HCT116 (cell line): ENCODE measurements at regions not wholly inside any gene's neighbourhood (a gene's known extent, or its start where the extent isn't known, plus 50 kb on each side); places are given as distances from the start of the nearest gene placed in this dataset.

Experiments used
- ATAC-seq: fragments of 200-7000 bp; cut with Tn5 transposase; 2 replicates; pipeline ENCODE4 v1.9.1; 2020; ENCODE audit warnings: mild to moderate bottlenecking, moderate library complexity
- BruUV-seq: library from RNA; stranded (reverse); fragments of 400-500 nt; replicated peaks from 2 replicates; lab custom pipeline; 2021; lab: Mats Ljungman, UMichigan
- CTCF ChIA-PET: fragments of 300-600 bp; sonication (Branson Sonifier 250); formaldehyde crosslinking; loops from one replicate; lab custom pipeline; 2021; ENCODE audit warnings: antibody characterized with exemption; lab: Charles Lee
- POLR2A ChIA-PET: fragments of 300-600, 350-600 bp; sonication (Branson Sonifier 250); formaldehyde crosslinking; loops from one replicate; lab custom pipeline; 2021; ENCODE audit warnings: antibody characterized with exemption; lab: Charles Lee
- RAD21 ChIA-PET, 2 experiments: fragments of 300-600 bp; sonication (Branson Sonifier 250); formaldehyde crosslinking; loops; one replicate each; lab custom pipeline; 2023; ENCODE audit warnings: low total read pairs in 2 of 2; ENCODE audit not compliant: uncharacterized antibody in 2 of 2, unreplicated experiment in 2 of 2, low non-redundant PET in 1 of 2; lab: Charles Lee
- DNase-seq: peaks from one replicate; pipeline ENCODE4 v3.0.0-alpha.2; 2010; ENCODE audit warnings: low read depth, low spot score
- H2AFZ ChIP-seq: fragments of 200-600 bp; shearing (Covaris generic), sonication (generic); 2 replicates; pipeline ENCODE4 v1.6.1; 2017; ENCODE audit warnings: low read depth, mixed run types, mixed read lengths, antibody characterized with exemption, low read length; ENCODE audit not compliant: poor library complexity, severe bottlenecking
- H3K27ac ChIP-seq: 2 replicates; pipeline ENCODE4 v1.5.1; 2012; ENCODE audit warnings: low read depth, low read length
- H3K27me3 ChIP-seq: fragments of 200-600 bp; sonication (generic); 2 replicates; pipeline ENCODE4 v1.6.1; 2016; ENCODE audit warnings: mixed run types, low read length, mixed read lengths; ENCODE audit not compliant: insufficient read depth
- H3K36me3 ChIP-seq, 2 experiments: fragments of 200-500 bp in 1 of 2; fragments of 200-600 bp in 1 of 2; sonication (Bioruptor generic) in 1 of 2; sonication (generic) in 1 of 2; 2 replicates each; pipeline versions ENCODE4 v1.5.1 to v1.6.1; 2014 to 2016; ENCODE audit warnings: low read length in 2 of 2, inconsistent platforms in 1 of 2, mixed read lengths in 1 of 2, mixed run types in 1 of 2; ENCODE audit not compliant: insufficient read depth in 2 of 2, control insufficient read depth in 1 of 2
- H3K4me1 ChIP-seq, 2 experiments: fragments of 200-600 bp in 1 of 2; sonication (generic) in 1 of 2; 2 replicates each; pipeline versions ENCODE4 v1.5.1 to v1.6.1; 2012 to 2017; ENCODE audit warnings: low read length in 2 of 2, inconsistent platforms in 1 of 2, mild to moderate bottlenecking in 1 of 2, mixed read lengths in 1 of 2, mixed run types in 1 of 2, moderate library complexity in 1 of 2; ENCODE audit not compliant: insufficient read depth in 2 of 2, control insufficient read depth in 1 of 2
- H3K4me2 ChIP-seq: fragments of 200-600 bp; sonication (generic); 2 replicates; pipeline ENCODE4 v1.6.1; 2017; ENCODE audit warnings: mixed run types, low read length, mixed read lengths
- H3K4me3 ChIP-seq, 2 experiments: fragments of 200-600 bp in 1 of 2; sonication (generic) in 1 of 2; replicated peaks in 1 of 2; 2 replicates each; pipeline ENCODE4 v1.5.1; 2011 to 2016; ENCODE audit warnings: low read length in 2 of 2, control low read depth in 1 of 2, low read depth in 1 of 2, mild to moderate bottlenecking in 1 of 2, mixed read lengths in 1 of 2, mixed run types in 1 of 2
- H3K79me2 ChIP-seq: fragments of 200-600 bp; sonication (generic); 2 replicates; pipeline ENCODE4 v1.6.1; 2017; ENCODE audit warnings: mild to moderate bottlenecking, mixed run types, low read length, moderate library complexity, mixed read lengths; ENCODE audit not compliant: insufficient read depth
- H3K9ac ChIP-seq: fragments of 200-600 bp; sonication (generic); 2 replicates; pipeline ENCODE4 v1.6.1; 2016; ENCODE audit warnings: low read length, mixed read lengths
- H3K9me2 ChIP-seq: fragments of 200-600 bp; sonication (generic), shearing (Covaris generic); 2 replicates; pipeline ENCODE4 v1.6.1; 2017; ENCODE audit warnings: mixed run types, mild to moderate bottlenecking, moderate library complexity; ENCODE audit not compliant: insufficient read depth
- H3K9me3 ChIP-seq, 2 experiments: fragments of 200-500 bp in 1 of 2; fragments of 200-600 bp in 1 of 2; sonication (Bioruptor generic) in 1 of 2; sonication (generic) in 1 of 2; 2 replicates each; pipeline ENCODE4 v1.6.1; 2014 to 2017; ENCODE audit warnings: low read length in 2 of 2, mixed read lengths in 2 of 2, inconsistent platforms in 1 of 2, low read depth in 1 of 2, mild to moderate bottlenecking in 1 of 2, mixed run types in 1 of 2, moderate library complexity in 1 of 2; ENCODE audit not compliant: control insufficient read depth in 1 of 2, insufficient read depth in 1 of 2
- H4K20me1 ChIP-seq: fragments of 200-600 bp; sonication (generic), shearing (Covaris generic); 2 replicates; pipeline ENCODE4 v1.6.1; 2017; ENCODE audit warnings: mixed run types, mild to moderate bottlenecking, moderate library complexity; ENCODE audit not compliant: insufficient read depth
- EGR1 ChIP-seq: IDR thresholded peaks from 2 replicates; pipeline ENCODE4 v1.6.1; 2012; ENCODE audit warnings: low read depth
- EZH2 ChIP-seq: fragments of 200-600 bp; sonication (generic); IDR thresholded peaks from 2 replicates; pipeline ENCODE4 v1.6.1; 2017; ENCODE audit warnings: antibody characterized with exemption, mixed run types
- EZH2phosphoT487 ChIP-seq: fragments of 200-600 bp; IDR thresholded peaks from 2 replicates; pipeline ENCODE4 v1.6.1; 2018; ENCODE audit warnings: antibody characterized with exemption, borderline replicate concordance
- FOSL1 ChIP-seq: IDR thresholded peaks from 2 replicates; pipeline ENCODE4 v1.6.1; 2012; ENCODE audit warnings: low read depth
- ZNF274 ChIP-seq: fragments of 200-500 bp; sonication (Bioruptor generic); IDR thresholded peaks from 2 replicates; pipeline ENCODE4 v1.6.1; 2014; ENCODE audit warnings: mild to moderate bottlenecking, low read depth, low read length, inconsistent platforms
- intact Hi-C: fragments of 100-400 bp; cut with micrococcal nuclease; formaldehyde crosslinking; loops from 2 replicates; pipeline ENCODE4 v1.10.0; 2022
- TF ChIP-seq, protein P1 (sequence below): IDR thresholded peaks from 2 replicates; pipeline ENCODE4 v1.6.1; 2012
- TF ChIP-seq, protein P2 (sequence below): IDR thresholded peaks from 2 replicates; pipeline ENCODE4 v1.6.1; 2012
- TF ChIP-seq, protein P3 (sequence below): IDR thresholded peaks from 2 replicates; pipeline ENCODE4 v1.6.1; 2011; ENCODE audit warnings: mild to moderate bottlenecking, low read length, moderate library complexity; ENCODE audit not compliant: insufficient replicate concordance; ENCODE audit errors: extremely low read depth
- TF ChIP-seq, protein P4 (sequence below), 3 experiments: fragments of 200-600 bp in 1 of 3; sonication (generic) in 1 of 3; IDR thresholded peaks in 2 of 3; conservative IDR thresholded peaks in 1 of 3; 2 replicates each; pipeline ENCODE4 v1.5.1; 2012 to 2017; ENCODE audit warnings: low read depth in 2 of 3, low read length in 2 of 3, antibody characterized with exemption in 1 of 3, borderline replicate concordance in 1 of 3, control low read depth in 1 of 3, mild to moderate bottlenecking in 1 of 3, mixed read lengths in 1 of 3, mixed run types in 1 of 3, moderate library complexity in 1 of 3; ENCODE audit not compliant: insufficient read depth in 1 of 3

DNA sequence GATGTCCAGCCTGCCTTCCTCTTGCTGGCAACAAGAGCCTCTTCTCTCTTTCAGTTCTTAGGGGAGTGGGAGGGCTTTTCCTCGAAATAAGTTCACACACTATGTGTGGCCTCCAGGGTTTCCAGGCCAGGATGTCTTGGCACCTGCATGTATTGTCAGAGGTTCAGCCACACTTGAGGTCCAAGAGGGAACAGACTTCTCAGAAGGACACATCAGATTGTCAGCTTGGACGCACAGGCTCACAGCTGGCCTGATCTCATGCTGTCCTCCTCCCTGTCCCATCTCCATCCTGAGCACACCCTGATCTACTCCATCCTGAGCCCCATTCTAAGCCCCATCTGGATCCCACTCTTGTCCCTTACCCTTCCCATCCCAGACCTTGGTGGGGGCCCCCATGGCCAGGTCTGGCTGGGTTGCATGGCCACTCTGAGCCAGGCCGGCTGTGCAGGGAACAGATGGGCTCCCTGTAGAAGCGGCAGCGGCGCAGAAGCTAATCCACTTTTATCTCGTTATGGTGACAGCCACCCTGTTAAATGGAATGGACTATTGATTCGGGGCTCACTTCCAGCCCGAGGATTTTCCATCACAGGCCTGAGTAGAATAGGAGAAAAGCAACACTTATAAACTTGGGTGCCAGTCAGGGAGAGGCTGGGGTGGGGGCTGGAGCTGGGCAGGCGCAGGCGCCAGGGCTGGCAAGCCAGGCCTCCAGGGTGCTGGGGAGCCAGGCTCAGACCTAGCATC, 85.1 kb upstream of the CSF3R start:
- Histone ChIP-seq H3K4me3 (no peak overlapping the region), H3K27me3 (peaks cover 7% of the 10 kb centered on the region; the same call in 1 of the 2 replicates), H3K79me2 (no peaks in the 10 kb centered on the region), H3K4me1 (no peaks in the 10 kb centered on the region), H2AFZ (no peak overlapping the region), H4K20me1 (no peaks in the 10 kb centered on the region), H3K4me2 (no peak overlapping the region), H3K9ac (no peak overlapping the region), H3K27ac (no peak overlapping the region), H3K36me3 (no peaks in the 10 kb centered on the region), H3K9me2 (no peaks in the 10 kb centered on the region), H3K9me3 (no peaks in the 10 kb centered on the region)
- DNase-seq (no peak), ATAC-seq (no peak)
- no TSS peak for BruUV-seq
- ChIA-PET CTCF (interaction anchor here (0.9 kb wide), 1 partner anchor 9 kb away, joined by 3 read pairs; no protein-coding TSS in a partner anchor), POLR2A (no interaction called here), RAD21 (no interaction called here)
- TF ChIP-seq FOSL1 (no peak), ZNF274 (no peak), EZH2phosphoT487 (no peak), EZH2 (no peak), EGR1 (no peak)
- TF ChIP-seq, protein P1, sequence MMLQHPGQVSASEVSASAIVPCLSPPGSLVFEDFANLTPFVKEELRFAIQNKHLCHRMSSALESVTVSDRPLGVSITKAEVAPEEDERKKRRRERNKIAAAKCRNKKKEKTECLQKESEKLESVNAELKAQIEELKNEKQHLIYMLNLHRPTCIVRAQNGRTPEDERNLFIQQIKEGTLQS: no peak
- TF ChIP-seq, protein P2, sequence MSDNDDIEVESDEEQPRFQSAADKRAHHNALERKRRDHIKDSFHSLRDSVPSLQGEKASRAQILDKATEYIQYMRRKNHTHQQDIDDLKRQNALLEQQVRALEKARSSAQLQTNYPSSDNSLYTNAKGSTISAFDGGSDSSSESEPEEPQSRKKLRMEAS: no peak
- TF ChIP-seq, protein P3, sequence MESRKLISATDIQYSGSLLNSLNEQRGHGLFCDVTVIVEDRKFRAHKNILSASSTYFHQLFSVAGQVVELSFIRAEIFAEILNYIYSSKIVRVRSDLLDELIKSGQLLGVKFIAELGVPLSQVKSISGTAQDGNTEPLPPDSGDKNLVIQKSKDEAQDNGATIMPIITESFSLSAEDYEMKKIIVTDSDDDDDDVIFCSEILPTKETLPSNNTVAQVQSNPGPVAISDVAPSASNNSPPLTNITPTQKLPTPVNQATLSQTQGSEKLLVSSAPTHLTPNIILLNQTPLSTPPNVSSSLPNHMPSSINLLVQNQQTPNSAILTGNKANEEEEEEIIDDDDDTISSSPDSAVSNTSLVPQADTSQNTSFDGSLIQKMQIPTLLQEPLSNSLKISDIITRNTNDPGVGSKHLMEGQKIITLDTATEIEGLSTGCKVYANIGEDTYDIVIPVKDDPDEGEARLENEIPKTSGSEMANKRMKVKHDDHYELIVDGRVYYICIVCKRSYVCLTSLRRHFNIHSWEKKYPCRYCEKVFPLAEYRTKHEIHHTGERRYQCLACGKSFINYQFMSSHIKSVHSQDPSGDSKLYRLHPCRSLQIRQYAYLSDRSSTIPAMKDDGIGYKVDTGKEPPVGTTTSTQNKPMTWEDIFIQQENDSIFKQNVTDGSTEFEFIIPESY: no peak
- TF ChIP-seq, protein P4, sequence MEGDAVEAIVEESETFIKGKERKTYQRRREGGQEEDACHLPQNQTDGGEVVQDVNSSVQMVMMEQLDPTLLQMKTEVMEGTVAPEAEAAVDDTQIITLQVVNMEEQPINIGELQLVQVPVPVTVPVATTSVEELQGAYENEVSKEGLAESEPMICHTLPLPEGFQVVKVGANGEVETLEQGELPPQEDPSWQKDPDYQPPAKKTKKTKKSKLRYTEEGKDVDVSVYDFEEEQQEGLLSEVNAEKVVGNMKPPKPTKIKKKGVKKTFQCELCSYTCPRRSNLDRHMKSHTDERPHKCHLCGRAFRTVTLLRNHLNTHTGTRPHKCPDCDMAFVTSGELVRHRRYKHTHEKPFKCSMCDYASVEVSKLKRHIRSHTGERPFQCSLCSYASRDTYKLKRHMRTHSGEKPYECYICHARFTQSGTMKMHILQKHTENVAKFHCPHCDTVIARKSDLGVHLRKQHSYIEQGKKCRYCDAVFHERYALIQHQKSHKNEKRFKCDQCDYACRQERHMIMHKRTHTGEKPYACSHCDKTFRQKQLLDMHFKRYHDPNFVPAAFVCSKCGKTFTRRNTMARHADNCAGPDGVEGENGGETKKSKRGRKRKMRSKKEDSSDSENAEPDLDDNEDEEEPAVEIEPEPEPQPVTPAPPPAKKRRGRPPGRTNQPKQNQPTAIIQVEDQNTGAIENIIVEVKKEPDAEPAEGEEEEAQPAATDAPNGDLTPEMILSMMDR (IDR thresholded peaks at IDR 0.05 in 2 of 3, conservative IDR thresholded peaks at IDR 0.05 in 1 of 3; ENCODE audit: borderline replicate concordance in 1 of 3, insufficient read depth in 1 of 3, low read depth in 2 of 3, low read length in 2 of 3): no peak
- intact Hi-C loops: no loop called here
